Stomach smooth muscle (tissue), 2 donors: ENCODE measurements at regions not wholly inside any gene's neighbourhood (a gene's known extent, or its start where the extent isn't known, plus 50 kb on each side); places are given as distances from the start of the nearest gene placed in this dataset.

Source experiments
- H3K27ac ChIP-seq: one replicate; pipeline ENCODE4 v1.7.0; 2013; ENCODE audit warnings: mild to moderate bottlenecking, low read length, inconsistent platforms
- H3K27me3 ChIP-seq, 2 donors: one replicate each; pipeline ENCODE4 v1.7.0; 2013; ENCODE audit warnings: low read length in 2 of 2; ENCODE audit not compliant: insufficient read depth in 2 of 2, control insufficient read depth in 1 of 2
- H3K36me3 ChIP-seq, 2 donors: one replicate each; pipeline ENCODE4 v1.7.0; 2013; ENCODE audit warnings: low read length in 2 of 2; ENCODE audit not compliant: control insufficient read depth in 2 of 2, insufficient read depth in 2 of 2
- H3K4me1 ChIP-seq: one replicate; pipeline ENCODE4 v1.7.0; 2013; ENCODE audit warnings: low read length; ENCODE audit not compliant: control insufficient read depth, insufficient read depth
- H3K4me3 ChIP-seq, 2 donors: one replicate each; pipeline ENCODE4 v1.7.0; 2013; ENCODE audit warnings: low read length in 2 of 2
- H3K9ac ChIP-seq, 2 donors: one replicate each; pipeline ENCODE4 v1.7.0; 2013; ENCODE audit warnings: low read length in 2 of 2, mild to moderate bottlenecking in 1 of 2
- H3K9me3 ChIP-seq, 2 donors: one replicate each; pipeline ENCODE4 v1.7.0; 2013; ENCODE audit warnings: low read length in 2 of 2; ENCODE audit not compliant: control insufficient read depth in 2 of 2
- donor health status: healthy.
- donor health status: Pancreatic carcinoma.

DNA sequence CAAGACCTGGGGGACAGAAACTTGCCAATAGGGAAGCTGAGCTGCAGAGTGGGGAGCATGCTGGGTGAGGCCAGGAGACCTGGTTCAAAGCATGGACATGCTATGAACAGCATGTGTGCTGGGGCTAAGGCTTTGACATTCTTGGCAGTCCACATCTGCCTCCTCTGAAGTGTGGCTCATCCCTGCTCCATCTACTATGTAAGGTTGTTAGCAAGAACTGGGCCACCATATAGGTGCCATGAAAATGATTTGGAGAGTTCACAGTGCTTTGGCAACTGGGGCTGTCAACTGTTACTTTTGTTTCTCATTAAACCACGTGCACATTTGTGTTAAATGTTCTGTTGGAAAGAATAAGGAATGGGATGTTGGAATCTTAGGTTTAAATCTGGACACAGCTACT lies 311.1 kb downstream of the CDC5L start:
- Histone ChIP-seq H3K9me3 (no peaks in the 10 kb centered on the region), H3K27me3 (no peaks in the 10 kb centered on the region), H3K4me3 (no peak overlapping the region), H3K27ac (no peak overlapping the region), H3K36me3 (no peaks in the 10 kb centered on the region), H3K9ac (no peak overlapping the region), H3K4me1 (peaks cover 5% of the 10 kb centered on the region)

DNA sequence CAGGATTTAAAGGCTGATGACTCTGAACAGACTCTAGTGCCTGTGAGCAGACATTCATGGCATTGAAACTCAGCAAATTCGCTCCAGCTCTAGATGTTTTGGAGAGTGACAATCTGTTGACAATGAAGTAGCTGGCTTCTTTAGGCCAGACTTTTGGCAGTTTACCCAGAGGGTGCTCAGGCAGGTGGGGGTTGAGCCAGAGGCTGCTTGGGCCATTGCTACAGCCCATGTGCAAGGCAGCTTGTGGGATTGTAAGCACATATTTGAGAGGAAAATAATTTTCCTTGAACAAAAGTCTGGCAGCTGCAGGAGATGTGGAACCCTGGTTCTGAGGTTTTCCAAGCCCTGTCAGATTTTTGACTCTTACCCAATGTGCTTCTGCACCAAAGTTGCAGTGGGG lies 311.6 kb downstream of the CDC5L start:
- H3K4me1 ChIP-seq, result peaks cover 5% of the 10 kb centered on the region
- H3K4me3 ChIP-seq, result no peak overlapping the region
- H3K9ac ChIP-seq, result no peak overlapping the region
- no peaks in the 10 kb centered on the region for H3K36me3 ChIP-seq
- no peaks in the 10 kb centered on the region for H3K27me3 ChIP-seq
- no peaks in the 10 kb centered on the region for H3K9me3 ChIP-seq
- no peak overlapping the region for H3K27ac ChIP-seq

DNA sequence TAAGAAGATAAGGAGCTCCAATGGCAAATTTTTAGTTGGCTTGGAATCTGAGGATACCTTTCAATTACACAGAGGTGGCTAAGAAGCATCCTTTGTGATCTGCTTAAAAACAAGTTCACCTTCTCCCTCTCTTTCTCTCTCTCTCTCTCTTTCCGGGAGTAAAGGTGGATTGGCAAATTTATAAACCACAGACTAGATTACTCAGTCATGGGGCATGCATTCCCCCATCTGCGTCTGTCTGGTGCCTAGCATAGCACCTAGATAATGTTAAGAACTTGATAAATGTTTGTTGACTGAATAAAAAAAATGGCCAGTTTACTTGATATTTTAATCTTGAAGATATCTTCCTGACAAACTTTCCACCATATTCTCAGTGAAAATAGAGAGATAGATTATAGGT lies 312.3 kb downstream of the CDC5L start:
- H3K4me3 ChIP-seq, result no peak overlapping the region

DNA sequence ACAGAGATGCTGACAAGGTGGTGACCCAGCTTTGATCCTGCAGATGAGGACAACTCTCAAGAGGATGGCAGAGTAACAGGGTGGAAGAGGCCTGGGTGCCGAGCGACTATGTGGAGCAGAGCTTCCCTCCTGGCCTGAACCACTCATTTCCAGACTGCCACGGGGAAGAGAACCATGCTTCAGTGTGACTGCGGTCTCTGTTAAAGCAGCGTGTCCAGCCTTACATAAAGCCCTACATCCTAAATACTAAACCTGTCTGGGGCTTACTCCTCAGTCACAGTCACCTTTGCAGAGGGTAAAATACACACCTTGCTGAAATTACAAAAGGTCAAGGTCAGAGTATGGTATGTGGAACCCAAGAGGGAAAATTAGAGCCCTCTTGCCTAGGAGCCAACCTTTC lies 312.9 kb downstream of the CDC5L start:
- H3K27me3 ChIP-seq, result no peaks in the 10 kb centered on the region
- no peak overlapping the region for H3K27ac ChIP-seq
- H3K4me1 ChIP-seq, result peaks cover 5% of the 10 kb centered on the region
- no peak overlapping the region for H3K9ac ChIP-seq
- H3K4me3 ChIP-seq, result no peak overlapping the region
- H3K36me3 ChIP-seq, result no peaks in the 10 kb centered on the region
- H3K9me3 ChIP-seq, result no peaks in the 10 kb centered on the region

More for the DNA sequence above, 312.3 kb downstream of the CDC5L start:
- Histone ChIP-seq H3K4me1 (peaks cover 5% of the 10 kb centered on the region), H3K27me3 (no peaks in the 10 kb centered on the region), H3K9ac (no peak overlapping the region), H3K36me3 (no peaks in the 10 kb centered on the region), H3K27ac (no peak overlapping the region), H3K9me3 (no peaks in the 10 kb centered on the region)

- Histone ChIP-seq H3K9me3 (no peaks in the 10 kb centered on the region), H3K27ac (no peak overlapping the region), H3K36me3 (no peaks in the 10 kb centered on the region), H3K9ac (no peak overlapping the region), H3K4me3 (no peak overlapping the region), H3K4me1 (peaks cover 5% of the 10 kb centered on the region), H3K27me3 (no peaks in the 10 kb centered on the region)
Measured at GRCh38 chr6:44701038-44701636, 313.6 kb downstream of the CDC5L start.

GRCh38 chr6:44701637-44702101 lies 314.2 kb downstream of the CDC5L start:
- H3K4me3 ChIP-seq, result no peak overlapping the region
- H3K4me1 ChIP-seq, result peaks cover 5% of the 10 kb centered on the region
- no peaks in the 10 kb centered on the region for H3K27me3 ChIP-seq
- no peaks in the 10 kb centered on the region for H3K9me3 ChIP-seq
- no peak overlapping the region for H3K9ac ChIP-seq
- H3K27ac ChIP-seq, result no peak overlapping the region
- no peaks in the 10 kb centered on the region for H3K36me3 ChIP-seq

DNA sequence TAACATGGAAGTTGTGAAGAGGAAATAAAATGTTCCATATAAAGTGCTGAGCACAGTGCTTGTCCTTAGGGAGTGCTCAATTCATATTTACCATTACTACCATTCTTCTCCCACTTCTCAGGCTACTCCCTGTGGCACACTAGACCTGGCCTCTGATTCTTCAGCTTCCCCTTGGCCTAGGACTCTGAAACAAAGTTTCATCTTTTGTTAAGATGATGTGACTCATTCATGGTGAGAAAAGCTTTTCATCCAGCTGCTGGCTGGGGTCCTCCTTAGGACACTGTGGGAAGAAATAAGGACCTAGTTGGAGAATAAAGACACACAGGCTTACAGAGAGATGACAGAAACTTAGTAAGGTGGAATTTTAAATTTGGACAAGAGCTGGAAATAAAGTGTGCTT lies 314.8 kb downstream of the CDC5L start:
- Histone ChIP-seq H3K27ac (no peak overlapping the region), H3K9me3 (no peaks in the 10 kb centered on the region), H3K36me3 (no peaks in the 10 kb centered on the region)

DNA sequence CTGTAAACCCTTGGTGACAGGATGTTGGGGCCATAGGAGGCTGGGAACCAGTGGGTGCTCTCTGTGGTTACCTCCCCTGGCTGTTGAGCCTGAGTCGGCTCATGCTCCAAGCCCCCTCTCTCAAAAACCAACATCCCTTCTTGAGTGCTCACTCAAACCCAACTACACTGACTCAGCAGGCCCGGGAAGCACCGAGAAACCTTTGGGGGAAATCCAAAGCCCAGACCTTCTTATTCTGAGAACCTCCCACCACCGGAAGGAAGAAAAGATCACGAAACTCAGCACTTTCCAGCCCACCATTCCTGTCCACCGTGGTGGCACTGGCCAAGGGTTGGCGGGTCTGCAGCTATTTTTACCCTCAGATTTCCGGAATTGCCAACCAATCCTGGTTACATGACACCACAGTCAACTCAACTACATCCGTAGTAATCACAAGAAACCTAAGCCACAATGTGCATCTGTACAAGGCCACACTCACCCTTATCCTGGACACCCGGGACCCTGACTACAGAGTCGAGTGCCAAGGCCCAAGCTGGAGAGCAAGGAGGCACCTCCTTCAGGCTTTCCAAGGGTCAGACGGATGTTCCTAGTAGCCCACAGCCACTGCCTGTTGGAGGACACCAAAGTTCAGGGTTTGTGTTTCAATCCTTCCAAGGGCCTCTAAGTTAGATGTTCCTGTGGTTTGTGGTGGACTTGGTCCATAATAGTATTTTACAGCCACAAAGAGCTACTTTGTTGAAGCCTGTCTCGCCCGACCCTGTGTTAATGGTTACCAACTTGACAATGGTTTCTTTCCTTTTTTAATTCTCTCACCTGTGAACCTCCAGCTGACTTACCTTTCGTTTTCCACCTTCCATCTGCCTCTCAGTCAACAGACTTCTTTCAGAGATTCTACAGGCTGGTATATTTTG lies 317.0 kb downstream of the CDC5L start:
- Histone ChIP-seq H3K27ac (no peak overlapping the region), H3K4me3 (no peak overlapping the region), H3K36me3 (no peaks in the 10 kb centered on the region), H3K9ac (no peak overlapping the region), H3K9me3 (no peaks in the 10 kb centered on the region), H3K4me1 (no peaks in the 10 kb centered on the region), H3K27me3 (no peaks in the 10 kb centered on the region)

More for the DNA sequence above, 314.8 kb downstream of the CDC5L start:
- Histone ChIP-seq H3K27me3 (no peaks in the 10 kb centered on the region), H3K9ac (no peak overlapping the region), H3K4me1 (peaks cover 5% of the 10 kb centered on the region), H3K4me3 (no peak overlapping the region)

- H3K4me3 ChIP-seq, result no peak overlapping the region
- no peaks in the 10 kb centered on the region for H3K4me1 ChIP-seq
- no peak overlapping the region for H3K27ac ChIP-seq
- H3K36me3 ChIP-seq, result no peaks in the 10 kb centered on the region
- H3K27me3 ChIP-seq, result no peaks in the 10 kb centered on the region
- H3K9ac ChIP-seq, result no peak overlapping the region
- H3K9me3 ChIP-seq, result no peaks in the 10 kb centered on the region
Measured at GRCh38 chr6:44705596-44705995, 318.1 kb downstream of the CDC5L start.

DNA sequence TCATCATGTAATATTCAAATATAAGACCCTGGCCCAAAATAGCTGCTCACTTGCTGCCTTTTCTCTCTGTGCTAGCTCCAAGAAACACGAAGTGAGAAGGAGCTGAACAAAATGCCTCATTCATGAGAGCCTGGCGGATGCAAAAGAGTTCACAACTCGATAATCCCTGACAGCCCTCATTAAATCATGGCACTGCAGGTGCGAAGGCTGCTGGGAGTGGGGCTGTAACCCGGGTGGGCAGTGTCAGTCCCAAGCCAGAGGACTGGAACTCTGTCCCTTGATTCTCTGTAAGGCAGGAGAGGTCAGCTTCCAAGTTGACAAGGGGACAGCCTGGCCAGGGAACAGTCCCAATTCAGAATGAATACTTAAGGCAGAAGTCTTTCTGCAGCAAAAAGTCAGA lies 318.5 kb downstream of the CDC5L start:
- no peaks in the 10 kb centered on the region for H3K36me3 ChIP-seq
- no peaks in the 10 kb centered on the region for H3K27me3 ChIP-seq
- H3K9me3 ChIP-seq, result no peaks in the 10 kb centered on the region
- no peak overlapping the region for H3K27ac ChIP-seq
- no peak overlapping the region for H3K9ac ChIP-seq
- H3K4me1 ChIP-seq, result no peaks in the 10 kb centered on the region
- H3K4me3 ChIP-seq, result no peak overlapping the region

DNA sequence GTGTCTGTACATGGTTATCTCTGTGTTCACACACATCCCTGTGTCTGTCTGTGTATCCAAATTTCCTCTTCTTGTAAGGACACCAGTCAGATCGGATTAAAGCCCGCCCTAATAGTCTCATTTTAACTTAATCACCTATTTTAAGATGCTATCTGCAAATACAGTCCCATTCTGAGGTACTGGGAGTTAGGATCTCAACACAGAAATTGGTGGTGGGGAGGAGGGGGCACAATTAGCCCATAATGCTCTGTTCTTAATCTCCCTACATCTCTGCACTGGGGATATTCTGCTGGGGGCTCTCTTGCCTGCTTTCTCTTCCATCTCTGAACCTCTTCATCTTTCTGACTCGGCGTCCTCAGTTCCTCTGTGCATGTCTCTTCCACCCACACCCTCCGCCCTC lies 320.7 kb downstream of the CDC5L start:
- H3K9me3 ChIP-seq, result no peaks in the 10 kb centered on the region
- no peaks in the 10 kb centered on the region for H3K4me1 ChIP-seq
- H3K9ac ChIP-seq, result no peak overlapping the region
- no peaks in the 10 kb centered on the region for H3K27me3 ChIP-seq
- no peak overlapping the region for H3K4me3 ChIP-seq
- H3K36me3 ChIP-seq, result no peaks in the 10 kb centered on the region
- H3K27ac ChIP-seq, result no peak overlapping the region
